Iris pigment epithelial cell (primary cell): ENCODE measurements at regions not wholly inside any gene's neighbourhood (a gene's known extent, or its start where the extent isn't known, plus 50 kb on each side); places are given as distances from the start of the nearest gene placed in this dataset.
"Not testable (repeated sequence)": the region's sequence is repeated elsewhere in the genome, so short reads cannot be mapped to it uniquely, and the experiment has no call there.

ENCODE experiments used
- DNase-seq: peaks from one replicate; pipeline ENCODE4 v3.0.0-alpha.2; 2011; ENCODE audit warnings: low read depth

- DNase-seq, result peak; percentile 19
Observed at GRCh38 chr7:53596230-53596629, 560.8 kb downstream of the POM121L12 start.

DNA sequence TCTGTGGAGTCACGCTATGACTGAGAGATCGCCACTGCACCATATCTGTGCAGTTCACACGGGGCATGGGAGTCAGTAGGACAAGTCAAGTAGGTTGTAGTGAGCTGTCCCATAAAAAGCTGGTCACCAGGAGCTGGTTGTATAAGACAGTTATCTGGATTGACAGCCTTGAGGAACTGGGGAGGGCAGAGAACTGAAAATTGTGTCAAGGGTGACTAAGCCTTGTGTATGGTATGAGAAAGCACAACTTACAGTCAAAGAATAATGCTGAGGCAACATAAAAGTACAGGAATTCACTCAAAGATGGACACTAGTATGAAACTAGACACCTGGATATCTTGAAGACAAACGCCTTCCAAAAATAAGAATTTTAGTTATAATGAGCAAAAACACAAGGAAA lies 564.9 kb downstream of the POM121L12 start:
- DNase-seq, result no peak

- DNase-seq, result no peak
Observed at GRCh38 chr7:53602817-53603418, 567.5 kb downstream of the POM121L12 start.

GRCh38 chr7:53603461-53603860 lies 568.0 kb downstream of the POM121L12 start:
- no peak for DNase-seq

DNA sequence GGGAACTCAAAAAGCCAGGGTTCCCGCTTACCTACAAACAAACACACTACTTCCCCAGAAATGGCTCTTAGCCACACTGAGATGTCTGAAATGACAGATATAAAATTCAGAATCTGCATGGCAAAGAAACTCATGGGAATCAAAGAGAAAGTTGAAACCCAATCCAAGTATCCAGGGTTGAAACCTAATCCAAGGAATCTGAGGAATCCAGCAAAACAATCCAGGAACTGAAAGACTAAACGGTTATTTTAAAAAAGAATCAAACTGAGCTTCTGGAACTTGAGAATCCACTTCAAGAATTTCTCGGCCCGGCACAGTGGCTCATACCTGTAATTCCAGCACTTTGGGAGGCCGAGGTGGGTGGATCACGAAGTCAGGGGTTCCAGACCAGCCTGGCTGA lies 568.8 kb downstream of the POM121L12 start:
- DNase-seq, result no peak

DNA sequence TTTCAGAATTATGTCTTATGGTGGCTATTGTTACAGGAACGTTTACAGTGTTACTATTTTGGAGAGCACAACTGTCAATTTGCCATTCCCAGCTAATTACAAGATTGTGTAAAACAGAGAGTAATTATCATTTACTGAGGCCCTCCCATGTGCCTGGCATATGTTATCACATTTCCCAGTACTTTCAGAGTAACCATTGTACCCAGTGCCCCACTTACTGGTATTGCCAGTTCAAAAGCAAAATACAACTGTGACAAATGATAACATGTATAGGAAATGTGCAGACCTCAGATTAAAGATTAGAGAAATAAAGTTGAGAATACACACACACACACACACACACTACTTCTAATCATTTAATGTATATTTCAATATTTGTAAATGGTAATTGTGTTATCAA lies 572.5 kb downstream of the POM121L12 start:
- DNase-seq, result no peak

- no peak for DNase-seq
Observed at GRCh38 chr7:53609185-53609584, 573.8 kb downstream of the POM121L12 start.

- no peak for DNase-seq
Observed at GRCh38 chr7:53611043-53611442, 575.6 kb downstream of the POM121L12 start.

- no peak for DNase-seq
Observed at GRCh38 chr7:53624356-53624755, 588.9 kb downstream of the POM121L12 start.

GRCh38 chr7:53628775-53629174 lies 593.3 kb downstream of the POM121L12 start:
- no peak for DNase-seq

- DNase-seq, result not testable (repeated sequence)
Observed at GRCh38 chr7:53635251-53635650, 599.8 kb downstream of the POM121L12 start.

DNA sequence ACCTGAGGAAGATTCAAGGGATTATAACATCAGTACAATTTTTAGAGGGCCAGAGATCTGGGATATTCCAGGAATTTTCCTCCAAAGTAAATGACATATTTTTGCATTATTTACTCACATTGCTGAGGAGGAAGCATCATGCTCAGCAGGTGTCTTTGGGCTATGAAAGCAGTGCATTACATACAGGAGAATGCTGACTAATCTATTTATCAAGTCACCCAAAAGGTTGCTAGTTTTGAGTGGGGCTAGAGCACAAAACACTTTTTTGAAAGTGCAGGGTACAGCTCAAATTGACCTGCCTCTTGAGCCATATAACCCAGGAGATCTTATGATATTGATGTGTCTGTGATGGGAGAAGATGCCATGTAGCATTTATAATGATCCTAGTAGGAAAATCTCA lies 603.1 kb downstream of the POM121L12 start:
- no peak for DNase-seq

DNA sequence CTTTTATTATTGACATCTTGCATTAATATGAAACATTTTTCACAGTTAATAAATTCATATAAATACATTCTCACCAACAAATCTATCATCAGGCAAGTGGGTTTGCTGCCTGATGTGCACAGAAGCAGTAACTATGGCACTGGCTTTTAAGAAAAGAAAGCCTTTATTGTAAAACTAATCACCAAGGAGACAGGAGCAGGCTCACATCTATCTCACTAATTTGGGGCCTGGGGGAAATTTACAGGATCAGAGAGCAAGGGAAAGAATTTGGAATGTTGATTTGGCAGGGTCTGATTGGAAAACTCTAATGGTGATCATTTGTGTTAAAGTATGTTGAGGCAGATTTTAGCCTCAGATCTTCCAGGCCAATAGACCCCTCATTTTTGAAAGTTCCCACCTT lies 605.7 kb downstream of the POM121L12 start:
- no peak for DNase-seq

DNA sequence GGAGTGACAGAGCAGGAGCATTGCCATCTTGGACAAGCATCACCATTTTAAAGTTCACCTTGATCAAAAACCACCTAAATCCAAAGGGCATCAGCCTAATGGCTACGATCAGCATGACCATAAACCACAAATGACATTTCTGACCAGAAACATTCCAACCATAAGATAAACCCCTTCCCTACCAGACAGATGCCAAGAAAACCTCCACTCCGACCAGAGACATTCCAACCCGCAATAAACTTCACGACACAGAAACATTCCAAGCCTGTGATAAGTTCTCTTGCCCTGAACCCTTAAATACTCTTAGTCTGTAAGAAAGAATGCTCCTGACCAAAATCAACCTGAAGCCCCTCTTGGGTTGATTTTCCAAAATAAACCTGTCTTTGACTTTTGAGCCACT lies 606.9 kb downstream of the POM121L12 start:
- peak; percentile 0 for DNase-seq

- DNase-seq, result no peak
Observed at GRCh38 chr7:53642866-53643265, 607.4 kb downstream of the POM121L12 start.

DNA sequence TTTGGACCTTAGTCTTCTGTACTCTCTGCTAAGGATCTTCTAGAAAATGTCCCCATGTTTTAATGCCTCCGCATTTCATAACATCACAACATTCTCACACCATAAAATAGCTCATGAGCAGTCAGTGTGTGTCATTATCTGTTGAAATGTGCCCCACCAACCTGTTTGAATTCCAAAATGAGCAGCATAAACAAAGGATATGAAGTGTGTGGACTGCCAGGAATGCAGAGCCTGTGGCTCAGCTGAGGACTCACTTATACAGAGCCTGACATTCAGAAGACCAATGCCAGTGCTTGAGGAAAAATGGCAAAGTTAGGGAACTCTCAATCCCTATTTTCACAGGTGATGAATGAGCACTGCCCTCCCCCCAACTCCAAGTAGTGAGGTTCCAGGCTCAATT lies 621.4 kb downstream of the POM121L12 start:
- DNase-seq, result no peak

DNA sequence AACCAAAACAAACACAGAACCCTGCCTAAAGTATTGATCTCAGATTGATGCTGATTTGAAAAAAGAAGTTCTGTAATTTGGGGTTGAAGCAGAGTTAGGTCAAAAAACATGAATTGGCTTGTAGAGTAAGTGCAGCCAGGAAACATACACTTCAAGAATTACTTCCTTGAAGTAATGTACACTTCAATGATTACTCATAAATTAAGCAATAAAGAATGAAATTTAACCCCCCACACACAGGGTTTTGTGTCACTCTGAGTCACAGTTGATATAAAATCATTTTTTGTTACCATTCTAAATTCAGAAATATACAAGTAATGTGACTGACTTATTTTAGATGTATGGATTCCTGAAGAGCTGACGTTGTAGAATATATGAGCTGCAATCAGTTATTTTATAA lies 622.2 kb downstream of the POM121L12 start:
- no peak for DNase-seq

GRCh38 chr7:53658951-53659350 lies 623.5 kb downstream of the POM121L12 start:
- no peak for DNase-seq

DNA sequence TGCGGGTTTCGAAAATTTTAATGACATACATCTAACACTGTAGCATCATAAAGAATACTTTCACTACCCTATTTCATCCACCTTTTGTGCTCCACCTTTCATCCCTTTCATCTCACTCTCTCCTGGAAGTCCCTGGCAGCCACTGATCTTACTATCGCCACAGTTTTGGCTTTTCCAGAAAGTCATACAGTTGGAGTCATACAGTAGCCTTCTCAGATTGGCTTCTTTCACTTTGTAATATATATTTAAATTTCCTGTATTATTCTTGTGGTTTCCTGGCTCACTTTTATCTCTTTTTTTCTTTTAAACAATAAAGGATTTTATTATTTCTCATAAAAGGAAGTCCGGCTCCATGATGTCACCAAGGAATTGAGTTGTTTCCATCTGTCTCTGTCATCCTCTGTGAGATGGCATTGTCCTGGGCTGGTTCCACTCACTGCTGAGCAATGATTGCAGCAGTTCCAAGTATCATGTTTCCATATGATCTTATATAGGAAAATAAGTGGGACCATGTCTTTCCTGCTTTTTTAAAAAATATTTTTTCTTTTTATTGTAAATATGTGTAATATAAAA lies 626.3 kb downstream of the POM121L12 start:
- no peak for DNase-seq

DNA sequence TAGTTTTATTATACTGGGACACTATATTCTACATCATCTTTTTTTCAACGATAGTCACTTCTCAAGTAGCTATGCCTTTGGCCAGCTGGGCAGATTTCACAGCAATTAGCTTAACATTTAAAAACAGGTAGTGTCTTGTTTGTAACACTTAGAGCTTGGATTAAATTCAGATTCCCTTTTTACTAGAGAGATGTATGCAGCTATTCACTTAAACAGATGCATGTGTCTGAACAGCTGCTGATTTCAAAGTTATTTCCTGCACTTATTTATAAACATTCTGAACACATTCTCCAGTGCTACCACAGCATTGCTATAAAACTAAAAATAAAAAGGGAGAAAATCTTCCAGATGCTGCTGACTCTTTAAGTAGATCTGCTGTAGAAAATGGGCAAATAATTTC lies 637.2 kb downstream of the POM121L12 start:
- no peak for DNase-seq

- no peak for DNase-seq
Observed at GRCh38 chr7:53675835-53676234, 640.4 kb downstream of the POM121L12 start.

- no peak for DNase-seq
Observed at GRCh38 chr7:53684693-53685092, 649.3 kb downstream of the POM121L12 start.

DNA sequence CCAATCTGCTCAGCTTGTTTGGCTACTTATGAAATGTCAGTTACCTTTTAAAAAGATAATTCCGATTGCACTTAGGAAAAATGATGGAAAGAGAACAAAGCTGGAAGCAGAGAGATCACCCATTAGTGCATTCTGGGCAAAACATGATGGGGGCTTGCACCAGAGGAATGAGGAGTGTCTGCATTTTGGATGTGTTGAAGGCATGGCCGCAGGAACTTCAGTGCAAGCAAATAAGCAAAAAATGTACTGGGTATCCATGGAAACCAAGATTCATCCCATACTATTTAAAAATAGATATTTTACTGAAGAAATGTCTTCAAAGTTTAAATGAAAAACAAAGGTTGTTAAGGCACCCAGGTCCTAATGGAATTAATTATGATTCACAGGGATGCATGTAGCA lies 655.0 kb downstream of the POM121L12 start:
- no peak for DNase-seq

GRCh38 chr7:53697913-53698312 lies 662.5 kb downstream of the POM121L12 start:
- no peak for DNase-seq
